HG02571 (cell line): ENCODE measurements at regions not wholly inside any gene's neighbourhood (a gene's known extent, or its start where the extent isn't known, plus 50 kb on each side); places are given as distances from the start of the nearest gene placed in this dataset.

ENCODE experiments used
- ATAC-seq: cut with Tn5 transposase; IDR thresholded peaks from one replicate; pipeline ENCODE4 v1.9.1; 2021; ENCODE audit warnings: mild to moderate bottlenecking, moderate library complexity; ENCODE audit not compliant: unreplicated experiment

- no peak for ATAC-seq
These were observed 338.5 kb downstream of the AKAIN1 start for GRCh38 chr18:4858379-4859127.

- ATAC-seq = no peak
These were observed 342.4 kb downstream of the AKAIN1 start for GRCh38 chr18:4854671-4855070.

GRCh38 chr18:4851301-4851976 is 345.6 kb downstream of the AKAIN1 start:
- no peak for ATAC-seq

GRCh38 chr18:4847056-4847455 is 350.0 kb downstream of the AKAIN1 start:
- no peak for ATAC-seq

- ATAC-seq = no peak
These were observed 352.7 kb downstream of the AKAIN1 start for GRCh38 chr18:4844320-4844719.

- no peak for ATAC-seq
These were observed 353.3 kb downstream of the AKAIN1 start for GRCh38 chr18:4843771-4844170.

- no peak for ATAC-seq
These were observed 354.3 kb downstream of the AKAIN1 start for GRCh38 chr18:4842751-4843150.

GRCh38 chr18:4842287-4842686 is 354.8 kb downstream of the AKAIN1 start:
- ATAC-seq = no peak

GRCh38 chr18:4839639-4840038 is 357.4 kb downstream of the AKAIN1 start:
- no peak for ATAC-seq

GRCh38 chr18:4836141-4836540 is 360.9 kb downstream of the AKAIN1 start:
- ATAC-seq = no peak

GRCh38 chr18:4831791-4832375 is 365.2 kb downstream of the AKAIN1 start:
- no peak for ATAC-seq

GRCh38 chr18:4831127-4831526 is 365.9 kb downstream of the AKAIN1 start:
- ATAC-seq = no peak

- no peak for ATAC-seq
These were observed 368.0 kb upstream of the DLGAP1 start for GRCh38 chr18:4823091-4823490.

- ATAC-seq = no peak
These were observed 366.7 kb upstream of the DLGAP1 start for GRCh38 chr18:4821801-4822200.

- ATAC-seq = no peak
These were observed 362.6 kb upstream of the DLGAP1 start for GRCh38 chr18:4817665-4818064.

- no peak for ATAC-seq
These were observed 358.6 kb upstream of the DLGAP1 start for GRCh38 chr18:4813708-4814107.

GRCh38 chr18:4808891-4809290 is 353.8 kb upstream of the DLGAP1 start:
- no peak for ATAC-seq

- no peak for ATAC-seq
These were observed 352.6 kb upstream of the DLGAP1 start for GRCh38 chr18:4807604-4808293.

GRCh38 chr18:4806331-4806730 is 351.2 kb upstream of the DLGAP1 start:
- ATAC-seq = no peak

GRCh38 chr18:4802296-4802695 is 347.2 kb upstream of the DLGAP1 start:
- no peak for ATAC-seq

GRCh38 chr18:4801151-4801550 is 346.0 kb upstream of the DLGAP1 start:
- no peak for ATAC-seq
